Glomerular visceral epithelial cell (primary cell): ENCODE measurements at regions not wholly inside any gene's neighbourhood (a gene's known extent, or its start where the extent isn't known, plus 50 kb on each side); places are given as distances from the start of the nearest gene placed in this dataset.
"Not testable (repeated sequence)": the region's sequence is repeated elsewhere in the genome, so short reads cannot be mapped to it uniquely, and the experiment has no call there.

Experiments
- DNase-seq: peaks from one replicate; pipeline ENCODE4 v3.0.0-alpha.2; 2016; ENCODE audit errors: extremely low spot score

DNA sequence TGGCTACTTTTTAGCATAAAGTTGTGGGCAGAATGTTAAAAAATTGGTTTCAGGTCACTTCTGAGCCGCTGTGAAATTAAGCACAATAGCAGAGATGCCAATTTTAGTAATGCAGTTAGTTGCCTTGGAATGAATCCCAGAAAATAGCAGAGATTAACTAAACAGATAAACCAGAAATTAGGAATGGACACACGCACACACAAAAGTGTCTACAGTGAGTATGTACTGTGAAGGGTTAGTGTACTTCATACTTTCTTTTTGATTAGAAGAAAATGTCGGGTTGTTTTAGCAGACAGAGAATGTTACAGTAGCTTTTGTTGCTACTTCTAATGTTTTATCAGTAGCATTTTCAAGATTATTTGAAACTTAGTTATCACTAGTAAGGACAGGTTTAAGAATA lies 106.7 kb downstream of the LEPR start:
- no peak for DNase-seq

DNA sequence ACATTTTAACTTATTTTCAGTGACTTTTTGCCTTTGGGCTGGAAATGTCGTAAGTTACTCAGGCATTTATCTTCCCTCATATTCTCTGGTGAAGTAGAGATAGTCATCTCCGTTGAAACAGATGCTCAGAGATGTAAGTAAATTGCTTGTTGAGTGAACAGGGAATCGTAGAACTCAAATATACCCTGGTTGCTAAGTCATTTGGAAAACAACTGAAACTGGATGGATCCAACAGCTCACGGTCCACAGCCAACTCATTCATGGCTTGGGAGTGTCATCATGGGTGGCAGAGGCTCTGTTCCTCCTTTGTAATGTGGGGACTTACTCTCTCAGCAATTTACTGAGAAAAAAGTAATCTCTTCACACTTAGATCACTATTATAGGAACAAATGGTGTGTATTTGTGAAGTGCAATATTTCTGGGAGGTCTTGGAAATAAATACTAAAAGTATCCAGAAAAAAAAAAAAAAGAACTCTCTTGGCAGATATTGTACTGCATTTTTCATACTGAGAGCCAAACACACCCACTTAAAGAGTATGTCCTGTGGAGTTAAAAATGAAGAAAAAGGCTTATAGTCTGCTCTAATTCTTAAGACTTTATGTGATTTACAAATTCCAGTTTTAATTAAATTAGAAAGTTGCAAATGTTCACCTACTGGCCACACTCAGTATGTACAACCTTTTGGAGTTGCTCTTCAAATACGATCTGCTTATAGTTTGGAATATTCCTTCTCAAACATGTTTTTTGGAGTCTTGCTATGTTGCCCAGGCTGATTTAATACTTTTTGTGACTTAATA lies 107.4 kb downstream of the LEPR start:
- no peak for DNase-seq

DNA sequence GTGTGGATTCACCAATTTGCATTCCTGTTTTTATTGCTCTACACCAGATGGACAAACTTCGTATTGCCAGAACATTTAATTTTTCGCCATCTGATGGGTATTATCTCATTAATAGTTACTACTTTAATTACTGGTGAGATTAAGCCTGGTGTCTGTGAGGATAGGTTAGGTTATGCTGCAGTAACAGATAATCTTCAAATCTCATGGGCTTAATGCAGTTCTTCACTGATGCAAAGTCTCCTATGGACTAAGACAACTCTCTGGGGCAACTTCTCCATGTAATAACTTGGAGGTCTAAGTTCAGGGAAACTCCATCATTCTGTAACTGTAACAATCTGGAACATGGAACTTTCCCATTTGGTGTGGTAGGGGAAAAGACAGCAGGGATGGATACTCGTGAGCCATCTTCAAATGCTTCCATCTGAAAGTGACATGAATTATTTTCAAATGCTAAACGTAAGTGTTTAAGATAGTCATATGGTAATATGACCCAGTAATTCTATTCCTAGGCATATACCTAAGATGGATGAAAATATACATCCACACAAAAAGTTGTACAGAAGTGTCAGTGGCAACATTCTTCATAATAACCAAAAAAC lies 111.6 kb downstream of the LEPR start:
- DNase-seq = no peak

DNA sequence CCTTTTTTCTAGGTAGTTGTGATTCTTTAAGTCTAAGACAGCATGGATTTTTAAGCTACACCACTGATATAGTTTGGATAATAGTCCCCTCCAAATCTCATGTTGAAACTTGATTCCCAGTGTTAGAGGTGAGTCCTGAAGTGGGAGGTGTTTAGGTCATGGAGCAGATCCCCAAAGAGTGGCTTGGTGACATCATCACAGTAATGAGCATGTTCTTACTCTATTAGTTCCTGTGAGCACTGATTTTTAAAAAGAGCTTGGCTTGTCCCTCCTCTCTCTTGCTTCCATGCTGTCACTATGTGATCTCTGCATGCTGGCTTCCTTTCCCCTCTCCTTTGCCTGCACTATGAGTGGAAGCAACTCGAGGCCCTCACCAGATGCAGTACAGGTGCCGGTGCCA lies 115.5 kb downstream of the LEPR start:
- DNase-seq = no peak

- no peak for DNase-seq
Measured at GRCh38 chr1:65538086-65538485, 117.6 kb downstream of the LEPR start.

GRCh38 chr1:65538664-65539063 lies 118.2 kb downstream of the LEPR start:
- no peak for DNase-seq

GRCh38 chr1:65539266-65540131 lies 119.0 kb downstream of the LEPR start:
- no peak for DNase-seq

- DNase-seq = no peak
Measured at GRCh38 chr1:65541161-65541560, 120.7 kb downstream of the LEPR start.

GRCh38 chr1:65541865-65542264 lies 121.4 kb downstream of the LEPR start:
- no peak for DNase-seq

- DNase-seq = not testable (repeated sequence)
Measured at GRCh38 chr1:65542592-65542991, 122.1 kb downstream of the LEPR start.

- not testable (repeated sequence) for DNase-seq
Measured at GRCh38 chr1:65550306-65551010, 130.0 kb downstream of the LEPR start.

GRCh38 chr1:65552484-65552883 lies 132.0 kb downstream of the LEPR start:
- DNase-seq = not testable (repeated sequence)

- not testable (repeated sequence) for DNase-seq
Measured at GRCh38 chr1:65554086-65554764, 133.8 kb downstream of the LEPR start.

DNA sequence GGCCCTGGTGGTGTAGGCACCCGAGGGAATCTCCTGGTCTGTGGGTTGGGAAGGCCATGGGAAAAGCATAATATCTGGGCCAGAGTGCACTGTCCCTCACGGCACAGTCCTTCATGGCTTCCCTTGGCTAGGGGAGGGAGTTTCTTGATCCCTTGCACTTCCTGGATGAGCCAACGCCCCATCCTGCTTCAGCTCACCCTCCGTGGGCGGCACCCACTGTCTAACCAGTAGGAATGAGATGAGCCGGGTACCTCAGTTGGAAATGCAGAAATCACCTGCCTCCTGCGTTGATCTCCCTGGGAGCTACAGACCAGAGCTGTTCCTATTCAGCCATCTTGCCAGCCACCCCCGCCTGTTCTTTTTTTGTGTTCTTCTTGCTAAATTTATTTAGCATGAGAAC lies 134.4 kb downstream of the LEPR start:
- DNase-seq = no peak

- DNase-seq = no peak
Measured at GRCh38 chr1:65558215-65558614, 137.7 kb downstream of the LEPR start.

DNA sequence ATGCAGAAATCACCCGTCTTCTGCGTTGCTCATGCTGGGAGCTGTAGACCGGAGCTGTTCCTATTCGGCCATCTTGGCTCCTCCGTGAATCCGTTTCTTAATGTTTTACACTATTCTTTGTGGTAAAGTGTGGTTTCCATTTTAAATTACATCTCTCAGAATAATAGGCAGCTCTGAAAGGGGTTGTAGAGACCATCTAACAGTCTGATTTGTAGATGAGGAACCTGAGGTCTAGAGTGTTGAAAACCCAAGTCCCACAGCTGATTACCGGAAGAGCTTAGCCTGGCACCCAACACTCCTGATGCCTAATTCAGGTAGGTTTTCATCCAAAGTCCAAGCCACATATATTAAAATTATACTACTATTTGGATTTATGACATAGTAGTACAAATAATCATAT lies 144.0 kb downstream of the LEPR start:
- no peak for DNase-seq

DNA sequence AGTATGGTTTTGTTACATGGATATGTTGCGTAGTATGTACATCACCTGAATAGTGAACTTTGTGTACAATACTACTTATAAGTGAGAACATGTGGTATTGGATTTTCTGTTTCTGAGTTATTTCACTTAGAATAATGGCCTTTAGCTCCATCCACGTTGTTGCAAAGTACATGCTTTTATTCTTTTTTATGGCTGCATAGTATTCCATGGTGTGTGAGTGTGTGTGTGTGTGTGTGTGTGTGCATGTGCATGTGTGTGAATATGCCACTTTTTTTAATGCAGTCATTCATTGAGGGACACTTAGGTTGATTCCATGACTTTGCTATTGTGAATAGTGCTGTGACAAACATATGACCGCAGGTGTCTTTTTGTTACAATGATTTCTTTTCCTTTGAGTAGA lies 147.8 kb downstream of the LEPR start:
- no peak for DNase-seq

- no peak for DNase-seq
Measured at GRCh38 chr1:65572701-65573421, 152.4 kb downstream of the LEPR start.

DNA sequence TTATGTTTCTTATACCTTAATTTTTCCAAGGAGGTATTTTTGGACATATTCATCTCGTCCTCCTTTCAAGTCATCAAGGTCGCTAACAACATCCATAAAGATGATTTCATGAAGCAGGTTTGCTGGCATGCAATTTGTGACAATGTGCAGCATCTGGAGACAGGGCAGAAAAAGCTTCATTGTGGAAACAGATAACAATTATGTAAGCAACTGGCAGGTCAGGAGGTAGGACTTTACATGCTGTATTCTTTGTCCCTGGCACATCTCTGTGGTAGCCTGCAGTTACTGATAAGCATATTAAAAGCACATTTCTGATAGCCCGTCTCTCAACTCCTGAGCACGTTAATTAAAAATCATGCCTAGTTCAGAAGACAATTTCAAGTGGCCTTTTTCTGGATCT lies 156.8 kb downstream of the LEPR start:
- no peak for DNase-seq

DNA sequence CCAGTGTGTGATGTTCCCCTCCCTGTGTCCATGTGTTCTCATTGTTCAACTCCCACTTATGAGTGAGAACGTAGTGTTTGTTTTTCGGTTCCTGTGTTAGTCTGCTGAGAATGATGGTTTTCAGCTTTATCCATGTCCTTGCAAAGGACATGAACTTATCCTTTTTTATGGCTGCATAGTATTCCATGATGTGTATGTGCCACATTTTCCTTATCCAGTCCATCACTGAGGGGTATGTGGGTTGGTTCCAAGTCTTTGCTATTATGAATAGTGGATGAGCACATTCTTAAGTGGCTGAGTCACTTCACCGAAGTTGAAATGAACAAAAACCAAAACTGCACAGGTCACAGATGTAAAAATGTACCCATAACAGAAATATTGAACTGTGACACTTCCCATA lies 157.5 kb downstream of the LEPR start:
- not testable (repeated sequence) for DNase-seq

GRCh38 chr1:65581119-65581518 lies 160.7 kb downstream of the LEPR start:
- no peak for DNase-seq
